ENCODE measurements at regions not wholly inside any gene's neighbourhood (a gene's known extent, or its start where the extent isn't known, plus 50 kb on each side); places are given as distances from the start of the nearest gene placed in this dataset.

- no peak for DNase-seq (ENCODE audit: low read depth)
Measured at GRCh38 chr22:48049116-48049515, 1286.7 kb downstream of the TBC1D22A start.

GRCh38 chr22:48047722-48048500 lies 1285.5 kb downstream of the TBC1D22A start:
- DNase-seq (ENCODE audit: low read depth) = no peak

- DNase-seq (ENCODE audit: low read depth) = no peak
Measured at GRCh38 chr22:48045369-48045768, 1282.9 kb downstream of the TBC1D22A start.

DNA sequence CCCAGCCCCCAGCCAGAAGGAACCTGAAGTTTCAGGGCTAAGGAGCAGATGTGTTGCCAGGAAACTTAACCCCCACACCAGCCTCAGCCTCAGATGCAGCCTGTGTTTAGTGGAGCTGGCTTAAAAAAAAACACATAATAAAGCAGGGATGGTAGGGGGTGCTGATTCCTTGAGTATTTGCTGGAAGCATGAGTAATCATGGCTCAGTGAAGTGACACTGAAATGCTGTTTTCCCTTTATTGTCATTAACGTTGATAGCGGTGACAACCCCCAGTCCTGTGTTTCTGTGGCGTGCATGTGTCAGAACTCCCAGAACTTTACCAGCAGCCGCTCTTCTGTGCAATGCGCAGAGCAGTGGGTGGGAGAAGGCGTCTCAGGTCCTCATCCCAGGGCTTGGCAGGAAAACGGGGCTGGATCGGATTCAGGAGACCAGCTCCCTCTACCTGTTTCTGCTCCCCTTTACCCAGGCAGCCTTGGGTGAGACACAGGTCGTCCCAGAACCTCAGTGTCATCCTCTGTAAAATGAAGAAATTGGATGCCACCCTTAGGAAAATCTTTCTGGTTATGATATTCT lies 1282.1 kb downstream of the TBC1D22A start:
- DNase-seq (ENCODE audit: low read depth) = no peak

GRCh38 chr22:48043581-48043980 lies 1281.1 kb downstream of the TBC1D22A start:
- no peak for DNase-seq (ENCODE audit: low read depth)

DNA sequence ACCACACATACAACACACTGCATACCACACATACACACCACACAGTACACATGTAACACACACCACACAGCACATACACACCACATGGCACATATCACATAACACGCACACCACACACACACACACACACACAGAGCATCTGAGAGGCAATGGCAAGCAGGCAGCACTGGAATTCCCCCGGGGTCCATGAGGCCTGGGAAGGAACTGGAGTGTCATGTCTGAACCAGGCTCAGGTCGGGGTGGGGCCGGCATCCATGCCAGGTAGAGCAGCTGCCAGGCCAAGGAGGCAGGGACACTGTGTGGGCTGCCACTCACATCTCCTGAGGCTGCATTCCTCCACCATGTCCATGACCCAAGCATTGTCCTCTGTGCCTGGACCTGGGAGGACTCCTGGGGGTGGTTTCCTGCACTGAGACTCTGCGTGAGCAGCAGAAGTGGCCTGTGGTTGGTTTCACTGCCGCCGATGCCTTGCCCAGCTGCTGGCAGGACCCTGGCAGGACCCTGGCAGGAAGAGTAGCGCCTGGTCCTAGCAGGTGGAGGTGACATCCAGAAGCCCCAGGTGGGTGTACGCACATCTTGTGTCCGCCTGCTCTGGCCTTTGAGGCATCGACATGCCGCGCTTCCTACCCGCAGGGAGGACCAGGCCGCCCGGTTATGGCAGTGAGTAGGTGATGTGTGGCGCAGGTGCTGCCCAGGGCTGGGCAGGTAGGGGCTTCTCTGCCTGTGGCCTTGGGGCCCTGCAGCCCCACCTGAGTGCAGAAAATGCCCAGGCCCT lies 1280.4 kb downstream of the TBC1D22A start:
- no peak for DNase-seq (ENCODE audit: low read depth)

- DNase-seq (ENCODE audit: low read depth) = no peak
Measured at GRCh38 chr22:48039326-48039725, 1276.9 kb downstream of the TBC1D22A start.

DNA sequence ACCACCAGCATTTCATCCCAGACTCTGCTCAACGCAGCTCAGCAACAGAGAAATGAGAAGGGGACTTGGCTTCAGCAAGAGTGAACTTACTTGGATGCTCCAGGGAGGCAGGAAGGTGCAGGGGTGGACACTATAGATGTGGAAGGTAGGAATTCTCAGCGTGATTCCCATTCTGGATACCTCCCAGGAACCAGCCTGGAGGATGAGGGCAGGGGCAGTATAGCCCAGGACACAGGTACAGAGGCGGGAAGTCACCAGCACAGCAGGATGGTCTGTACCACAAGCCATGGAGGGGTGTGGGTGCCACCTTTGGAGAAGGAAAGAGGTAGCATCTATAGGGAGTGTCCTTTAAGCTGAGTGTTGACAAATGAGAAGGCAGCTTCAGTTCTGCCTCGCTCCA lies 1275.2 kb downstream of the TBC1D22A start:
- no peak for DNase-seq (ENCODE audit: low read depth)

DNA sequence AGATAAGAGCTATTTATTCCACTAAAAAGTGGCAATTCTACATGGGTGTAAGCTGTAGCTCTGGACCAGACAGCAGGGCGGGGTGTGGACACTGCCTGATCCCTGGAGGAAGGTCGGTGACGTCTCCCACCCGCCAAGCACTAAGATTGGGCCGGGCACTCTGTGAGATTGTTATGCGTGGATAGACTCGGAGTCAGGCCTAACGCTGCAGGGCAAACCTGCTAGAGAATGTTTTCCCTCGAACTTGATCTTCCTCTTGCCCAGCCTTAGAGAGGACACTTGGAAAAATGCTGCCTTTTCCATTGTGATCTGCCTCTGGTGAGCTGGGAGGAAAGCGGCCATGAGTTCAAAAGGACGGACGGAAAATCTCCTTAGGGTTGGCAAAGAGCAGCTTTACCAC lies 1273.4 kb downstream of the TBC1D22A start:
- no peak for DNase-seq (ENCODE audit: low read depth)

DNA sequence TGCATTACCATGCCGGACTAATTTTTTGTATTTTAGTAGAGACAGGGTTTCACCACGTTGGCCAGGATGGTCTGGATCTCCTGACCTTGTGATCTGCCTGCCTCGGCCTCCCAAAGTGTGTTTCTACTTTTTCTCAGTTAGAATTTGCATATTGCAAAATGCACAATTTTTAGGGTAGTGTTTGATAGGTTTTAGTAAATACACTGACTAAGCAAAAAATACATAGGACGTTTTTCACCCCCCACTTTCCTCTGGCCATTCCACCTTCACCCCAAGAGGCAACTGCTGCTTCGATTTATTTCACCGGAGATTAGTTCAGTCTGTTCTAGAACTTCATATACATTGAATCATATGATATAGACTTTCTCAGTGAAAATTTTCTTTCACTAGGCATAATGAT lies 1269.1 kb downstream of the TBC1D22A start:
- DNase-seq (ENCODE audit: low read depth) = no peak

DNA sequence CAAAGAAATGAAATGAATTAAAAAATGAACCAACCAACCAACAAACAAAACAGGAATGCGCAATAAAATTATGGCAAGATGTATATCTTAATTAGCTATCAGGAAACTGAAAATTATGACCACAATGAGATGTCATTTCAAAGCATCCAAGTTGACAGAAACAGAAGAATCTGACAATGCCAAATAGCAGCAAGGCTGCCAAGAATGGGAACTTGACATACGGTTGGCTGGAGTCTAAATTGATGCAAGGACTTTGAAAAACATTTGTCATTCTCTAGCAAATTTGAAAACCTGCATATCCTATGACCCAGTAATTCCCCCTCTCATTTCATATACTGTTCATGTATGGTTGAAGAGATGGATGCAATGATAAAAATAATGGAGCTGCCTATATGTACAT lies 1262.6 kb downstream of the TBC1D22A start:
- no peak for DNase-seq (ENCODE audit: low read depth)

GRCh38 chr22:48021991-48022401 lies 1259.5 kb downstream of the TBC1D22A start:
- no peak for DNase-seq (ENCODE audit: low read depth)

DNA sequence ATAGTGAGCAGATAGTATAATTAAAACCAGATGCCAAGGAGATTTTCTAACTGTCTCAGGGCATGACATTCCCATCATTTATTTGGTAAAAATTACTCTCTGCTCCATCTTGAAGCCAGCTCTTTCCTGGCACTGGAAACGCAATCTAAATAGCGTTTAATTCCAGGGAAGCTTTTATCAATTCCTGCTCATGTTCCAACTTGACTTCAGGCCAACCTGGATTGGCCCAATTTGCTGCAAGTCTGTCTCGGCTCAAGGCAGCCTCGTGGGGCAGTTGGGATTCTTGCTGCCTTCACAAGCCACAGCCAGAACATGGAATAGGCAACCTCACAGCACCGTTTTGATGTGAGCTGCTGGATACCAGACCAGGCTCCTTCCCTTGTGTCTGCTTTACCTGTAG lies 1255.9 kb downstream of the TBC1D22A start:
- DNase-seq (ENCODE audit: low read depth) = no peak

DNA sequence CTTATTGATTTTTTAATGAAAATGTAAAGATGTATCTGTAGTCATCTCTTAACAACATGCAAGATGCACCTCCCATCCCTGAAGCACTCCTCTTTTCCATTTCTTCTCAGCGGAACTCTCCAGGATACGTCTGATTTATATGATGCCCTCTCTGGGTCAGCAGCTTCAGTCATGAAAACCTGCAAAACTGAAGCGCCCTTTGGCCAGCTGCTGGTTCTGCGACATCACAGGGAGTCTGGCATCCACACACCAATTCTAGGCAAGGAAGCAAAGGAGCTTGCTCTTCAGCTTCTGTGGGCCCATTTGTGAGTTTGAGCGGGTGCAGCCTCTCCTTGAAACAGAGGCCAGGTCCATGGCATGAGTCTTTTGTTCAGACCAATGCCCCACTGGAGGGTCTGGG lies 1253.3 kb downstream of the TBC1D22A start:
- DNase-seq (ENCODE audit: low read depth) = no peak

DNA sequence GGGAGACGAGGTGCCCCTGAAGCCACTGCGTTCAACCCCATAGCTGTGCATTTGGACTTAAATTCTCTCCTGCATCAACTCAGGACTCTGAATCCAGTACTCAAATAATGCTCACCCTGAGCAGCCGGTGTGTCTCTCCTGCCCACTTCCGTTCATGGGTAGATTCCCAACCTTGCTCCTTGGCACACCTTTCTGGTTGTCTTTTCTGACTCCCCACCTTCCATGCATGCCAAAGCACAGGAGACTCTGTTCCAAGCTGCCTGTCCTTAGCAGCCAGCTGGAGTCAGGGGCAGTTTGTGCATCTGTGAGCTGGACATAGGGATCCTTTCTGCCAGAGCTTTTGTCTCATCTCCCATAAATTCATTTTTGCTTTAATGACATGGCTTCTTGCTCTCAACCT lies 1242.5 kb downstream of the TBC1D22A start:
- no peak for DNase-seq (ENCODE audit: low read depth)

- no peak for DNase-seq (ENCODE audit: low read depth)
Measured at GRCh38 chr22:48004038-48004437, 1241.6 kb downstream of the TBC1D22A start.

DNA sequence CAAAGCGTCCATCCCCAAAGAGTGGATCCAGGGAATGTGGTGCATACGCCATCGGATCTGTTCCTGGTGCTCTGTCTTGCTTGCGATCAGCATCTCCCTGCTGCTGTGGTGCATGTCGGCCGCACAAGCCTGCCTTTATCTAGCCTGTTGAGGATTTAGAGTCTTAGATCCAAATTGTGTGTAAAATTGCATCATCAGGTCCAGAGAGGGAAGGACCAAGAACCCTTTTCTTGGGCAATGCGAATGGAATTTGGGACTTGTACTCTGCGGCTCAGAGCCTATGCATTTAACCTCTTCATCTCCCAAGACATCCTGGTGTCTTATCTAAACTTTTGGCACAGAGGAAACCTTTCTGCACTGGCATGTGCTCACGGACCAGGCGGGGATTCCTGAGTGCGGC lies 1238.7 kb downstream of the TBC1D22A start:
- DNase-seq (ENCODE audit: low read depth) = no peak

DNA sequence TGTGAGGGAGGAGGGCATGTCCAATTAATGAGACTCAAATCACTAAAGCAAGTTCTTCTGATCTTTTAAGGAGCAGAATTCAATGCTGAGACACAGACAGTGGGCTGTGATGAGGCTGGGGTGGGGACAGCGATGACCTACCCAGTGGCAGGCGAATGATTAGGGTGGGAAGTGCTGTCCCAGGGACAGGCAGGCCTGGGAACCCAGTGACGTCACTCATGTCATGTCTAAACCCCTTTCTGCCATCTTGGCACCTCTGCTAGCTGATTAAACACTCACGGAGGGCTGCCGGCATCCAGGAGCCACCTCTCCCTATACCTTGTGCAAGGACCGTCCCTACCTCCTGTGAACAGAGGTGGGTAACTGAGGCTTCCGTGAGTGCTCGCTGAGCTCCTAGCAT lies 1235.2 kb downstream of the TBC1D22A start:
- no peak for DNase-seq (ENCODE audit: low read depth)

GRCh38 chr22:47997052-47997590 lies 1234.7 kb downstream of the TBC1D22A start:
- DNase-seq (ENCODE audit: low read depth) = no peak

DNA sequence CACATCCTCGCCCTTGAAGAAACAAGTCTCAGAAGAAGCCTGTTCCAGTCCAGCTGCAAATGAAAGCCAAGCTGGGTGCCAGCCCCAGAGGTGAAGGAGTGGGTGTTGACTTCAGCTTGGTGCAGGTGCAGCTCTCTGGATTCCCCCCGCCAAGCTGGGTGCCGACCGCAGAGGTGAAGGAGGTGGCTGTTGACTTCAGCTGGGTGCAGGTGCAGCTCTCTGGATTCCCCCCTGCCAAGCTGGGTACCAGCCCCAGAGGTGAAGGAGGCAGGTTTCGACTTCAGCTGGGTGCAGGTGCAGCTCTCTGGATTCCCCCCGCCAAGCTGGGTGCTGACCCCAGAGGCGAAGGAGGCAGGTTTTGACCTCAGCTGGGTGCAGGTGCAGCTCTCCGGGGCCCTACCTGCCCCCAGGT lies 1234.0 kb downstream of the TBC1D22A start:
- no peak for DNase-seq (ENCODE audit: low read depth)

GRCh38 chr22:47995718-47996117 lies 1233.3 kb downstream of the TBC1D22A start:
- DNase-seq (ENCODE audit: low read depth) = no peak

- no peak for DNase-seq (ENCODE audit: low read depth)
Measured at GRCh38 chr22:47995264-47995627, 1232.8 kb downstream of the TBC1D22A start.

Measured in stimulated activated CD8-positive, alpha-beta memory T cell treated with anti-CD3 and anti-CD28 coated beads, Interleukin-12 subunit alpha, Interleukin-12 subunit beta, amount 100 ng/mL, for 4 hours (primary cell).